Stimulated activated CD8-positive, alpha-beta memory T cell treated with anti-CD3 and anti-CD28 coated beads, Interleukin-2, amount 100 ng/mL, for 48 hours (primary cell): ENCODE measurements at regions not wholly inside any gene's neighbourhood (a gene's known extent, or its start where the extent isn't known, plus 50 kb on each side); places are given as distances from the start of the nearest gene placed in this dataset.

Source experiments
- DNase-seq, 2 donors: peaks; one replicate each; pipeline ENCODE4 v3.0.0-alpha.2; 2020; ENCODE audit warnings: low read depth in 2 of 2

DNA sequence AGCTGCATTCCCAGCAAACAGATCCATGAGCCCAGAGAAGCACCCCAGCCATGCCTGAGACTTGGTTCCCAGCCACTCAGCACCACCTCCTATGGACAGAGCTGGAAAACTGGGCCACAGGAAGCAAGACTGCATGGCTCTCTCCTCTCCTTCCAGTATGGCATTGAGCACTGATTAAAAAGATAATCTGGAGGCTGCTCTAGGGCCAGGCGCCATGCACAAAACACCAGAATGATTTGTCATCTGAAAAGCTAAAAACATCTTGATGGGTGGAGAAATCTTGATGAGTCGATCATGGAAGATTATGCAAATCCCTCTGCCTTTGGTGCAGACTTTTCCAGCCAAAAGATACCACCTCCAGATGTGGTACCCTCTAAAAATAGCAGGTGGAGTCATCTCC, 62.7 kb upstream of the MRPS22 start:
- no peak for DNase-seq

DNA sequence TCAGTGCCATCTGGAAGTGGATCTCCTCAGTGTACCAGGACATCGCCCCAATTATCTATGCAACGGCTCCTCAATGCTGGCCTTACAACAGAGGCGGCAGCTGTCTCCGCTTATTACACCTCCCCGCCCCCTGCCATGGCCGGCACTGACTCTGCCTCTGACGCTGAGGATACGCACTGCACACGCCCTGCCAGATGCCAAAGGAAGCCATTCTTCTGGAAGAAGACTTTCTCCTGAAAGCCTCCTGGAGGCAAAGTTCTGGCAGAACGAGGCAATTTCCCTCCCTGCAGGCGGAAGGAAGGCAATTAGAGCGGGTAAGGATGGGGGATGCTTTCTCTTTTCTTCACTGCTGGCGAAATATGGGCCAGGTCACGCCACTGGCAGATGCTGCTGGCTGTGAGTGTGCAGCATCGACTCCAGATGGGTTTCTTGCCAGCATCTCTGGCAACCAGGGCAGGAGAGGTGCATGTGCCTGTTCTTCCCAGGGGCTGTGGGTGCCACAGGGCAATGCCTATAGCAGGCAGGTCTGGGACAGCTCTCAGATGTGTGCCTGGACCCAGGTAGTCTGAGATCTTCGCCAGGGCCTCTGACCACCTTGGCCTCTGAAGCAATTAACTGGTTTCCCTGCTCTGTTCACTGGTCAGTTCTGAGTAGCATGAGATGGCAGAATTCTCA, 62.2 kb upstream of the MRPS22 start:
- DNase-seq: no peak

DNA sequence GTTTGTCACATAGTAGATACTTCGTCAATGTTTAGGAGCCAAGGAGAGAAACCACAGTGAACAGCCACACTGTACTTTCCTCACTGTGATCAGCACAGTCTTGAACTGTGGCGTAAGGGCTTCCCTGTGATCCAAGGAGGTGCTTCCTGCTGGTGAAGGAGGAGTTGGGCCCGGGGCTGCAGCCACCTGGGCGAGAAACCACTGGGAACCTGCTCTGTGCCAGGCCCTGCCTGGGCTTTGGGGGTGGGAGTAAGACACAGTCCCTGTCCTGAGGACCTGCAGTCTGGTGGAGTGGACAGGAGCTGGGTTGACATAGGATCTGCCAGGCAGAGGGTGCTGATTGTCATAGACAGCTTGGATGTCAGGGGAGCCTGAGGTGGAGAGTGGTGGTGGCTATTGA, 60.5 kb upstream of the MRPS22 start:
- no peak for DNase-seq

DNA sequence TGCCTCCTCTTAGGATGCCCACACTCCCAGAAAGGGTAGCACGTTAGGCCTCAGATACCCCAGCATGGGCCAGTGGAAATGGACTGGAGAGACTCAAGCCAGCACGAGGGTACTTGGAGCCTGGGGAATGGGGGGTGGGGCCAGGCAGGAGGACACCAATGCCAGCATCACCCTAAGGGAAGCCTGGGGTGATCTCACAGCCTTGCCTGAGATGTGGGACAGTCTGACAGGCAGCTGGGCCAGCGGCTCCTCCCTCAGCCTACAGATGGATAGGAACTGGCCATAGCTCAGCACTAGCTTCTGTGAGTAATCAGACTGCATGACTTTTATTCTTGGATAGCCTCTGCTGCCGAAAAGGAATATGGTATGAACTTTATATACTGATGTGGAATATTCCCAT, 59.6 kb upstream of the MRPS22 start:
- no peak for DNase-seq

DNA sequence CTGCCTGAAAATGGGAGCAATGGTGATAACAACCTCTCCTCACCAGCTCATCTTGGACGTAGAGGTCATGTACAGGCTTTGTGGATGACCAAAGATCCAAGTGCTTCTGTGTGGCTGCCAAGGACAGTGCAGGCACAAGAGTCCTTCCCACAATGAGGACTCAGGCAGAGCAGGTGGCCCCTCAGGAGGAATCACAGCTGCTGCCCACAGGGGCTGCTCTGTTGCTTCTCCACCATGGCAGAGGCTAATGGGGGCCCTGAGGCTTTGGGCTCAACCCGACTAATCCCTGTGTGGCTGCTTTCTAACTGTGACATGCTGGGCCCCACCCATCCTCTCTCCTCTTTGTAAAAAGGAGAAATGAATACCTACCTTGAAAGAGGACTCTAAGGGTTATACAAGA, 58.1 kb upstream of the MRPS22 start:
- no peak for DNase-seq

DNA sequence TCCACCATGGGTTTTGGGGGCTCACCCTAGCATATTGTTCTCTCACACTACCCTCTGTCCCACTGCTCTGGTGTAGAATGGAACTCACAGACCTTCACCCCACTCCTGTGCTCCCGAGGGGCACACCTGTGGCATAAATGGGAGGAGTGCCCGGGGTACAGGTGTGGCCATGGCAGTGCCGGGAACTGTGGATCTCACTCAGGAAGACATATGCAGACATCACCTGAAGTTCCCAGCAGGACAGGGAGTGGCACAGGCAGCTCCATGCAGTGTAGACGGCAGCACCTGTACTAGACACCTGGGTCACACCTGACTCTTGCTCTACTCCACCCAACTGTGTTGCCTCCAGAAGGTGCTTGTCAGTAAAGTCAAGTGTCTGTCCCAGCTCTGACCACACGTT, 57.6 kb upstream of the MRPS22 start:
- DNase-seq: no peak

DNA sequence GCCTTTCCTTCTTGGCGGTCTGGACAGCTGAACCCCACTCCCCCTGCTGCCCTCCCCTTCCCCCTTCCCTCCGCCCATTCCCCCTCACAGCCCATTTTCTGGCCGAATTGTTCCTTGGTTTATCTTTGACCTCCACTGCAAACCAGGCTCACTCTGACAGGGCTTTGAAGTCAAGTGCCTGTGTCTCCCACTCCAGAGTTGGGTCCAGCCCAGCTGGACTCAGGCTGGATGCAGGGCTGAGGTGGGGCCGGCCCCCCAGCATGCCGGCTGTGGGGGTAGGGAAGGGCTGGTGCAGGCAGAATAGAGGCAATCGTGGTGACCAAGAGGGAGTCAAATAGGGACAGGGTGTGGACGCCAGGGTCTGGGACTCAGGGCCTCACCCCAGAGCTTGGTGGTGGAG, 57.0 kb upstream of the MRPS22 start:
- no peak for DNase-seq

DNA sequence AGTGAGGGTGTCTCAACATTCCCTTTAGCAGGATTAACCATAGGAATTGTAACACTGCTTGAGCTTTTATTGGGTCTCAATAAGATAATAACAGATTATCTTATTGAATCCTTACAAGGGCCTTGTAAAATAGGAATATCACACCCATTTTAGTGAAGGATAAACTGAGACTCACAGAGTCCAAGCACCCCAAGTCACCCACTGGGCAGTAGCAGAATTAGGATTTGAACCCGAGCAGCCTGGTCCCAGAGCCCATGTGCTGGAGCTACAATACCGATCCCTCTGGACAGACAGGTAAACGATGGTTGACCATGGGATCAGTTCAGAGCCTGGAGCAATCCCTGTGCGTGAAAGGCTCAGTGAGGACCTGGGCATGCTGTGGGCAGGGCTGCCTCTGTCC, 56.3 kb upstream of the MRPS22 start:
- DNase-seq: no peak

DNA sequence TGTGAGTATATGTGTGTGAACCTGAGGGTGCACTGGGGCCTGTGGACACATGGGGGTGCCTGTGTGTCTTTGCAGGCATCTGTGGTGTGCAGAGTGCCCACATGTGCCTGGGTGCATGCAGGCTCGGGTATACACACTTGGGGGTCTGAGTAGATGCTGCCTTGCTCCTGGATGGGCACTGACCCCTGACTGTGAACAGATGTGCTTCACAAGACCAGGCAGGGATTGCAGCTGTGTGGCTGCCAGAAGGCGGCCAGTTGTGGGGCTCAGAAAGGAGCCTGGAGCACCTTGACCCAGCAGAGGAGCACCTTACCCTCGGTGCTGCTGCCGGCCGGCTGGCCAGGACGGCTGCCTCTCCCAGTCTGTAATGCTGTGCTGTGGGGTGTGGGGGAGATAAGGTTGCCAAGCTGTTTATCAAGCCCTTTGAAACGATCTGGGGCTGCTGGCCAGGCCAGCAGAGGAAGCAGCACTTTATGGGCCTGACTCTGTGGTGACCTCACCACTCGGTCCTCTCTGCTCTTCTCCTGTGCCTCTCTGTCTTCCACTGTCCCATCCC, 55.5 kb upstream of the MRPS22 start:
- DNase-seq: no peak

DNA sequence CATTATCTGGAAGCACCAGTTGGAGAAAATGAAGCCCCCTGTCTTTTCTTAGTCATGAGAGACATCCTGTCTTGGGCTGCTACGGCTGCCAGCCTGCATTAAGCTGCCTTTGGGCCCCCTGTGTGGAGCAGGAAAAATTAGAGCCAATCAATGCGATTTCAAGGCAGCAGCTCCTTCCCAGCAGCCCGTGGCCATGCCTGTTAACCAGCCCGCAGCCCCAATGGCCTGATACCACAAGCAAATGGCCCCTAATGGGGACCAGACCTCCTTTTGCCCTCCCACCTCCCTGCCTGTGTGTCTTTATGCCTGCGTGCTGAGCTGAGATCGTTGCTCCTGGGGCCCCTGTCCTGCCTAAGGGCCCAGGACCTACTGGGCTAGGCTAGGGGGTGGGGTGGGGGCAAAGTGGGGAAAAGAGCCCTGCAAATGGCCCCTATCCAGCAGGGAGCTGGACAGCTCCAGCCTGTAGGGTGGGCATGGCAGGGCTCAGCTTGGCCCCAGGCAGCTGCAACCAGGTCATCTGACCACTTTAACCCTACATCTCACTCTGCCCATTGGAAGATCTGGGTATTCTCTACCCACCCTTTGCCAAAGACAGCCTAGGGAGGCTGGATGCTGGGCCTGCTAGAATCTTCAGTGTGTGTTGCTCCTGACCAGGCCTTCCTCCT, 53.8 kb upstream of the MRPS22 start:
- no peak for DNase-seq

DNA sequence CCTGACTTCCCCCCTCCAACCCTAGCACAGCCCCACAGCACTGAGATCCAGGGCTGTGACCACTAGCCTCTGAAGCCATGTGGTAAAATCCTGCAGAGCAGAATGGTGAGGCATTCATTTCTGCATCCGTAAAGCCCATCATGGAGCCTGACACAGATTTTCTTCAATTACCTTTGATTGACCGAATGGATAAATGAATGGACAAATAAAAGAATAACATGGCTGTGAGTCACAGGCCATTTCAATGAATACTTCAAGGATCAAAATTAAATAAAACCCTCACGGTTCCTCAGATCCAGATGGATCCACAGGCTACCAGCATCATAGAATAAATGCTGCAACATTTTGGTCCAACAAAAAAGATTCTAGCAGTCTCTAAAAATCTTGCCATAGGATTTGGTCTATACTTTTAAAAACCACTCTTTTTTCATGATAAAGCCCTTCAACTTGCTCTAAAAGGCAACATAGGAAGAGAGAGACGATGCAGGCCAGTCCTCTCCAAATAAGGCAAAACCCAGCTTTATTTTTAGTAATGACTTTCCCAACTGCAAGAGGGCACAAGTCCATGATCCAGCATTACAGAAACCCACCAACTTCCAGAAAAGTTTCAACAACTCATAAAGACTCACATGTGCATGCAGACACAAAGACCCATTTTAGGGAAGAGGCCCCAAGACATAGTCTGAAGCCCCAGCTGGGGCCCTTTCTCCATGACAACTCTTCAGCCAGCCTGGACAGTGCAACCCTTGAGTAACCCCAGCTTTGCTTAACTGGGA, 52.4 kb upstream of the MRPS22 start:
- DNase-seq: no peak

DNA sequence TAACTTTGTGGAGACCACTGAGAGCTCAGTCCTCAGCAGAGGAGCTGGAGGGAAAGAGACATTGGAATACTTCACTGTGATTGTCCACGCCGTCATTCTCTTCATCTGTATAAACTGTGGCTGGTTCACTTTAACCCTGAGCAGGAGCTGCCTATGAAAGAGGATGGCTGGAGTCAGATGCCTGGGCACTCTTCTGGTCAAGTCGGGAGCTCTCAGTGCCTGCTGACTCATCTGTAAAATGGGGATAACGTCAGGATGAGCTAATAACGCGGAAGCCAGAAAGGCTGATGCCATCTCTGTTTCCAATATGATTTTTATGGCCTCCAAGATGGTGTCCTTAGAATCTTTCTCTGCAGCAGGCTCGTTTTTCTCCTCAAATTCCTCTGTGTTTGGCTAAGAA, 51.6 kb upstream of the MRPS22 start:
- no peak for DNase-seq

DNA sequence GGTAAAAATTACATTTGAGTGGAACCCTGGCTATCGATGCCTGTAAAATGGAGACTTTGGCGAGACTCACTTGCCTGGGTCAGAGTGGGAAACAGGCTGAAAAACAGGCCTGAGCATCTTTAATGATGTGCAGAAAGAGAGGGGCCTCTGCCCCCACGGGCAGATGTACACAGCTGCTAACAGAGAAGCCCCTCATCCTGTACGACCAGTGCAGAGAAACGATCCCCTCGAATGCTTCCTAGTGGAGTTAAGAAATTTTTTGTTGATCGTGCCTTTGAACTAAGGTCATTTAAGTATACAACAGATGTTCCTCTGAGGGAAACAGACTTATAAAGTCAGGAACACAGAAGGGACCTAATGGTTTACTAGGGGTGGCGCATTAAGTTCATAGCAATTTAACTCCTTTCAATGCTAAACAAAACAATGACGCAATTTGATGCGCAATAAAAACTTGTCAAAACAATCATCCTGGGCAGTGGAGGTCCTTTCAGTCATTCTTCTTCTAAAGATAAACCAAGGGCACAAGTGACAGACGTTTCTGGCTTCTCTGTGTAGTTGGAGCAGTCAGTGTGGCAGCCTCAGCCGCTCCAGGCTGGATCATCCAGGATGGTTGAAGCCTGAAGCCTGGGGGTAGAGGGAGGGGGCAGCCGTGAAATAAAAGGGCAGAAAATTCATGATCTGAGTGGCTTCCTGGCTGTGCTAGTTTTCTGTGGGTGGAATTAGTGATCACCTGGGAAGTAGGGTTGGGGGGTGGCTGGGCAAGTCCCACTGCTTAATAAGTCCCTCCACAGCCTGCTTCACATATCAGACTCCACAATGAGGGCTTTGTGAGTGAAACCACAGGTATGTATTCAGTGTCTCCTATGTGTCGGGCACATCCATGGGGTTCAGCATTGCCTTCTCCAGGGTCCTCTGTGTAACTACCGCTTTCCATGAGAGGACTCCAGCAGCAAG, 50.8 kb upstream of the MRPS22 start:
- DNase-seq: no peak

DNA sequence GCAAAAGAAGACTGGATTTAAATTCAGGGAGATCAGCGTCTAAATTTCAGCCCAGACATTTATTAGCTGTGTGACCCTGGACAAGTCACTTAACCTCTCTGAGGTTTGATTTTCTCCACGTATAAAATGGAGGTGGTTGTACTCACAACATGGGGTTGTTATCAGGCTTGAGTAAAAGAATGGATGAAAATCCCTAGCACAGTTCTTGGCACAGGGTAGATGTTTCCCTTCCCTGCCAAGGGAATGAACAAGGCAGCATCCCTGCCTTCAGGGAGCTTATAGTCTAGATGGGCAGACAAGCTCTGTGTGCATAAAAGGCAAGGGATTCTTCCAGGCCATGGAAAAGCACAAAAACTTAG, 50.2 kb upstream of the MRPS22 start:
- DNase-seq: no peak
